Lung (tissue), 11 donors: ENCODE measurements at regions not wholly inside any gene's neighbourhood (a gene's known extent, or its start where the extent isn't known, plus 50 kb on each side); places are given as distances from the start of the nearest gene placed in this dataset.

Source experiments
- ATAC-seq: fragments of 200-7000 bp; cut with Tn5 transposase; one replicate; pipeline ENCODE4 v1.9.1; 2020; ENCODE audit warnings: moderate number of reproducible peaks; ENCODE audit not compliant: insufficient read depth, low FRiP score
- DNase-seq, 3 donors: peaks; one replicate each; pipeline ENCODE4 v3.0.0-alpha.2; 2013 to 2017
- H3K27ac ChIP-seq, 2 donors: one replicate each; pipeline ENCODE4 v1.5.1; 2013; ENCODE audit warnings: mild to moderate bottlenecking in 2 of 2, moderate library complexity in 2 of 2, control low read depth in 1 of 2, inconsistent platforms in 1 of 2, low read depth in 1 of 2, low read length in 1 of 2
- H3K27me3 ChIP-seq, 3 donors: one replicate each; pipeline ENCODE4 v1.5.1; 2013; ENCODE audit warnings: low read length in 2 of 3; ENCODE audit not compliant: control insufficient read depth in 3 of 3, insufficient read depth in 3 of 3
- H3K36me3 ChIP-seq, 4 donors: one replicate each; pipeline ENCODE4 v1.5.1; 2013; ENCODE audit warnings: low read length in 4 of 4, mild to moderate bottlenecking in 1 of 4, moderate library complexity in 1 of 4; ENCODE audit not compliant: control insufficient read depth in 4 of 4, insufficient read depth in 4 of 4
- H3K4me1 ChIP-seq, 5 donors: one replicate each; pipeline ENCODE4 v1.5.1; 2013; ENCODE audit warnings: low read length in 5 of 5, mild to moderate bottlenecking in 2 of 5, moderate library complexity in 1 of 5; ENCODE audit not compliant: control insufficient read depth in 5 of 5, insufficient read depth in 5 of 5
- H3K4me3 ChIP-seq: one replicate; pipeline ENCODE4 v1.5.1; 2013; ENCODE audit warnings: mild to moderate bottlenecking, control low read depth, moderate library complexity
- H3K9ac ChIP-seq, 2 donors: one replicate each; pipeline ENCODE4 v1.5.1; 2013; ENCODE audit warnings: low read length in 2 of 2, control low read depth in 1 of 2; ENCODE audit not compliant: insufficient read depth in 1 of 2
- H3K9me3 ChIP-seq, 4 donors: one replicate each; pipeline ENCODE4 v1.5.1; 2013; ENCODE audit warnings: low read length in 3 of 4, mild to moderate bottlenecking in 1 of 4, moderate library complexity in 1 of 4; ENCODE audit not compliant: control insufficient read depth in 4 of 4, insufficient read depth in 3 of 4
- WGBS, 2 donors: extraction: QIAGEN DNeasy Blood & Tissue Kit; methylation state at CpG; one replicate each; pipeline ENCODE4 v1.1.7; 2013; 5-methylcytosine and 5-hydroxymethylcytosine counted together
- TF ChIP-seq, protein P1 (sequence below): IDR thresholded peaks from 2 replicates; pipeline ENCODE4 v1.5.1; 2012; ENCODE audit warnings: mild to moderate bottlenecking; ENCODE audit errors: control extremely low read depth, extremely low read depth
- donor health status: control.
- donor health status: control.
- donor health status: Bipolar disorder and iron deficiency.
- donor health status: healthy.
- donor health status: DM: yes; HTN: yes; CAD: no.

DNA sequence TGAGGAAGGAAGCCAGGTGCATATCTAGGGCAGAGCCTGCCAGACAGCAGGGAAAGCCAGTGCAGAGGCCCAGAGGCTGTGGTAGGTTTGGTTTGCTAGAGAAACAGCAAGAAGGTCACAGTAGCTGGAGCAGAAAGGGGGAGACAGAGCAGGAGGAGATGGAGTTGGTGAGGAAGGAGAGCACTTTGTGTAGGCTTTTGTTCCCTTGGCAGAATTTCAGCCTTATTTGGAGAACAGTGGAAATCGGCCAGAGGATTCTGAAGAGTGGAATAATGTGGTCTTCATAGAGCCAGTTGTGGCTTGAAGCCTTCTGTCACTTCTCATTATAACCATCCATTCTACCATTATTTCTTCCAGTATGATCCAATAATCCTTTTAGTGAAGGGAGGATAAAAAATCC, 212.9 kb upstream of the FAR2 start:
- no peak overlapping the region for H3K27ac ChIP-seq
- WGBS, 2 donors: 50 to 70% methylated on average over 1 of the region's 1 CpG
- TF ChIP-seq, protein P1, sequence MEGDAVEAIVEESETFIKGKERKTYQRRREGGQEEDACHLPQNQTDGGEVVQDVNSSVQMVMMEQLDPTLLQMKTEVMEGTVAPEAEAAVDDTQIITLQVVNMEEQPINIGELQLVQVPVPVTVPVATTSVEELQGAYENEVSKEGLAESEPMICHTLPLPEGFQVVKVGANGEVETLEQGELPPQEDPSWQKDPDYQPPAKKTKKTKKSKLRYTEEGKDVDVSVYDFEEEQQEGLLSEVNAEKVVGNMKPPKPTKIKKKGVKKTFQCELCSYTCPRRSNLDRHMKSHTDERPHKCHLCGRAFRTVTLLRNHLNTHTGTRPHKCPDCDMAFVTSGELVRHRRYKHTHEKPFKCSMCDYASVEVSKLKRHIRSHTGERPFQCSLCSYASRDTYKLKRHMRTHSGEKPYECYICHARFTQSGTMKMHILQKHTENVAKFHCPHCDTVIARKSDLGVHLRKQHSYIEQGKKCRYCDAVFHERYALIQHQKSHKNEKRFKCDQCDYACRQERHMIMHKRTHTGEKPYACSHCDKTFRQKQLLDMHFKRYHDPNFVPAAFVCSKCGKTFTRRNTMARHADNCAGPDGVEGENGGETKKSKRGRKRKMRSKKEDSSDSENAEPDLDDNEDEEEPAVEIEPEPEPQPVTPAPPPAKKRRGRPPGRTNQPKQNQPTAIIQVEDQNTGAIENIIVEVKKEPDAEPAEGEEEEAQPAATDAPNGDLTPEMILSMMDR: no peak

DNA sequence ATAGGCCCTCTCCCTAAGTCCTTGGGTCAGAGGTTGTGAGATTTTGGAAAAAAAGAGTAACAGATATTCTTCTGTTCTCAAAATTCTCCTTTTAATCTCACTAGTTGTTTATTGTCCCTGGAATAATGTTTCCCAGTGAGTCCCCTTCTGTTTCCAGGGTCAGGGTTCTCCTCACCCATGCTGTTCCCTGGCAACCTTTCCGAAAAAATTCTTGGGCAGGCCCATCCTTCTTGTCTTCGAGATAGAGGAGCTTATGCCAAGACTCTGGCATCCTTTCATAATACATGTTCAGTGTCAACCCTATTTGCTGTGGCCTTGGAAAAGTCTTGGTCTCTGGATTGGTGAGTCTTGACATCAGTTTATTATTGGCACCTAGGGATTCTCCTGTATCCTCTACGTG, 212.4 kb upstream of the FAR2 start:
- no peak for DNase-seq
- Histone ChIP-seq H3K4me3 (no peak overlapping the region), H3K27ac (no peak overlapping the region), H3K4me1 (no peaks in the 10 kb centered on the region), H3K36me3 (no peaks in the 10 kb centered on the region), H3K9me3 (peaks cover 0 to 1% (median 0%) of the 10 kb centered on the region in 4 donors), H3K27me3 (no peaks in the 10 kb centered on the region), H3K9ac (no peak overlapping the region)
- WGBS, 2 donors: 41 to 52% methylated on average over 3 of the region's 3 CpGs
- ATAC-seq: no peak
- TF ChIP-seq, protein P1: no peak

More for the DNA sequence above, 212.9 kb upstream of the FAR2 start:
- no peaks in the 10 kb centered on the region for H3K4me1 ChIP-seq
- no peak overlapping the region for H3K4me3 ChIP-seq
- H3K27me3 ChIP-seq: no peaks in the 10 kb centered on the region
- peak in 1 of 3 donors; percentile 12 for DNase-seq
- H3K9me3 ChIP-seq: peaks cover 0 to 1% (median 0%) of the 10 kb centered on the region in 4 donors
- no peak overlapping the region for H3K9ac ChIP-seq
- no peak for ATAC-seq
- H3K36me3 ChIP-seq: no peaks in the 10 kb centered on the region

DNA sequence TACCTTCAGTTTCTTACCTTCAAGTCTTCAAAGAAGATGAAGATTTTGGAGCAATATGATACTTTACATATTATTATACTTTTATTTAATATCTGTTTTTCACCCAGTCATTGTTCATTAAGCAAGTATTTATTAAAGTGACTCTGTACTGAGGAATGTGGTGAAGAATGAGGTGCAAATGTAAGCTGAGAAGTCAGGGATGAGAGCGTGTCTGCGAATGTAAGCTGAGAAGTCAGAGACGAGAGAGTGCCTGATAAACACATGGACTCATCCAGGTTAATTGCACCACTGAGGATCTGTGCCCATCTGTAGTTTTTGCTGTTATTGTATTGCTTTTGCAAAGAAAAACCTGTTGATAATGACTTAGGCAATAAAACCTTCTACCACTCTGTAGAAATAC, 211.9 kb upstream of the FAR2 start:
- WGBS, 2 donors: 54 to 60% methylated on average over 3 of the region's 3 CpGs
- Histone ChIP-seq H3K36me3 (no peaks in the 10 kb centered on the region), H3K4me3 (no peak overlapping the region), H3K9ac (no peak overlapping the region), H3K4me1 (no peaks in the 10 kb centered on the region), H3K27me3 (no peaks in the 10 kb centered on the region), H3K27ac (no peak overlapping the region), H3K9me3 (peaks cover 0 to 1% (median 0%) of the 10 kb centered on the region in 4 donors)
- DNase-seq (no peak), ATAC-seq (no peak)
- TF ChIP-seq, protein P1: no peak

DNA sequence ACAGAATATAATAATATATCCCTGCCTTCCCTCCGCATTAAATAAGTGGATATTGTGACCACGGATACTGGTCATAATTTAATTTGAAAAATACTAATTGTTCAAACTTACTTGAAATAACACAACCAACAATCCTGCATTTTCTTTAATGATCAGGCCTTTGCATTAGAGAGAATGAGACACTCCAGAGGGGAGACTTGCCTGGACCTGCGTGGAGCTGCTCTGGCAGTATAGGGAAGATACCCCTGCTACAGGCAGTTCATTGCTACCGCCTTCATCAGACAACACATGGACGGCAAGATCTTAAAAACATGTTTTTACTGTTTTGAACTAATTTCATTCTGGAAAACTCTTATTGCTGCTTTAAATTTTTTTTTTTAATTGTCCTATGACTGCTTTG, 211.0 kb upstream of the FAR2 start:
- Histone ChIP-seq H3K9ac (no peak overlapping the region), H3K36me3 (no peaks in the 10 kb centered on the region), H3K4me3 (no peak overlapping the region), H3K27me3 (no peaks in the 10 kb centered on the region), H3K9me3 (peaks cover 0 to 1% (median 0%) of the 10 kb centered on the region in 4 donors), H3K4me1 (no peaks in the 10 kb centered on the region), H3K27ac (no peak overlapping the region)
- ATAC-seq (no peak), DNase-seq (no peak)
- TF ChIP-seq, protein P1: no peak
- WGBS, 2 donors: 88 to 91% methylated on average over 5 of the region's 5 CpGs
